Activated CD4-positive, alpha-beta T cell treated with anti-CD3 and anti-CD28 coated beads, Interleukin-2, Interleukin-4, amounts not matched to agents 100 ng/mL and 50 ng/mL, durations not matched to agents 16 hours and 8 hours (primary cell): ENCODE measurements at regions not wholly inside any gene's neighbourhood (a gene's known extent, or its start where the extent isn't known, plus 50 kb on each side); places are given as distances from the start of the nearest gene placed in this dataset.
"Not testable (repeated sequence)": the region's sequence is repeated elsewhere in the genome, so short reads cannot be mapped to it uniquely, and the experiment has no call there.

ENCODE experiments used
- DNase-seq: peaks from one replicate; pipeline ENCODE4 v3.0.0-alpha.2; 2020; ENCODE audit warnings: low spot score

DNA sequence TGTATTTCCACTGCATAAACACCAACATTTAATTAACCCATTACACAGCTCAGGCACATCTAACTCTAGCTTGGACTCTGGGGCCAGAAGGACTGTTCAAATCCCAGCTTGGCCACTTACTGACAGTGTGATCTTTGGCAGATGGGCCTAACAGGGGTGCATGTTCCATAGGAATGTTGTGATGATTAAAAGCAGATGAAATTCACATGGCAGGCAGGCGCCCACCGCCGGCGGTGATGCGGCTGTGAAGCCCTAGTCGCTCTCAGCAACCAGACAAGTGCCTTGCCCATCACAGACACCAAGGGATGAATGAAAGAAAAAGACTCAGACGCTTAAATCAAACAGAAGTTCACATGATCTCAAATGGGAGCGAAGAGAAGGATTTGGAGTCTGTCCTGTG, 84.6 kb upstream of the WSB1 start:
- no peak for DNase-seq

DNA sequence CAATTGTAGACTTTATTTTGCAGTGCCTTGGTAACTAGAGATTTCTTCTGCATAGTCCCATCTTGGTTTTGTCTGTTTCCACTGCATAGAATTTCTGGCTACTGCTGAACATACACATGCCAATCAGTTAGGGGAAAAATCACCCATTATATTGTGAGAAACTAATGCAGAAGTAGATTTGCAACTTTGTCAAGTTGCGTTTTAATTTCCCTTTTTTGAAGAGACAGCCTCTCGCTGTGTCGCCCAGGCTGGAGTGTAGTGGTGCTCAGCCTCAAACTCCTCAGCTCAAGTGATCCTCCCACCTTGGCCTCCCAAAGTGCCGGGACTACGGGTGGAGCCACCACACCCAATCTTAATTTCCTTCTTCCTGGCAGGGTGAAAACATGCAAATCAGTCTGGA, 83.1 kb upstream of the WSB1 start:
- not testable (repeated sequence) for DNase-seq

DNA sequence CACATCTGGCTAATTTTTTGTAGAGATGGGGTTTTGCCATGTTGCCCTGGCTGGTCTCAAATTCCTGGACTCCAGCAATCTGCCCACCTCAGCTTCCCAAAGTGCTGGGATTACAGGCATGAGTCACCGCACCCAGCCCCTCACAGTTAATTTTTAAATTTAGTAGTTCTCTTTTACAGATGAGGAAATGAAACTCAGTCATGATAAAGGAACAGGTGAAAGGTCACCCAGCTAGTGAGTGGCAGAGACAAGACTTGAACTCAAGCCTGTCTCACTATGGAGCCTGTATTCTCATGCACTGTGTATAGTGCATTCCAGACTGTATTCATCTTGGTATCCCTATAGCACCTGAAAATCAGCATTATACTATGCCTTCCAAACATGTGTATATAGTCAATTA, 77.1 kb upstream of the WSB1 start:
- no peak for DNase-seq

DNA sequence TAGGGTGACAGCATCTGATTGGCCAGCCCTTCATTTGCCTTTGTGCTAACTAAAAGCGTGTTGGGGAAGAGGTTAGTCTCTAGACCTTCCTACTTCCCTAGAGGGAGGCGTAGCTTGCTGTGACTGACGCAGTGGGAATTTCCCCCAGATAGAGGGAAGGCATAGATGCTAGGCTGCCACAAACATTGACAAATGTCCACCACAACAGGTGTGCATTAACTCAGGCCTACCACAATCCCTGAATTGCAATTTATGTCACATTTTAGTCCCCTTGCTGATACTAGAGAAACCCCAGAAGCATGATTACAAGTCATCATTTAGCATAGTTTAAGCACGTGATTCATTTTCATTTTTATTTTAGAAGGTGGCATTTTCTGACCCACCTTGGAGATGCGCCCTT, 76.3 kb upstream of the WSB1 start:
- DNase-seq, result no peak

DNA sequence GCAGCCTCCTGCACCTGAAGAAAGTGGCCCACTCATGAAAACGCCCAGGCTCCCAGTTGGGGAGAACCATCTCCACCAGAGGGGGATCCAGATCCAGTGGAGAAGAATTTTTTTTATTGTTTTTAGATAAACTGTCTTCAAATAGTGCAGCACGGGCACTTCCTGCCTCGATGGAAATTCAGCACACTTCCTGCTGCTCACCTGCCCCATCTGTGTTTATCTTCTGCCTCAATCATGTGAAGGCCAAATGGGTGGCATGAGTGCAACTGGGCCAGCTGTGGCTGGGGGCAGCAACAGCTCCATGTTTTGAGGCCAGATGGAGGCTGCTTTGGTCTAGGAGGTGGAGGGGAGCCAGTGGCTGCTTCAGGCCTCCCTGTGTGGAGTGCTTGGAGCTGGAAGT, 75.9 kb upstream of the WSB1 start:
- no peak for DNase-seq

DNA sequence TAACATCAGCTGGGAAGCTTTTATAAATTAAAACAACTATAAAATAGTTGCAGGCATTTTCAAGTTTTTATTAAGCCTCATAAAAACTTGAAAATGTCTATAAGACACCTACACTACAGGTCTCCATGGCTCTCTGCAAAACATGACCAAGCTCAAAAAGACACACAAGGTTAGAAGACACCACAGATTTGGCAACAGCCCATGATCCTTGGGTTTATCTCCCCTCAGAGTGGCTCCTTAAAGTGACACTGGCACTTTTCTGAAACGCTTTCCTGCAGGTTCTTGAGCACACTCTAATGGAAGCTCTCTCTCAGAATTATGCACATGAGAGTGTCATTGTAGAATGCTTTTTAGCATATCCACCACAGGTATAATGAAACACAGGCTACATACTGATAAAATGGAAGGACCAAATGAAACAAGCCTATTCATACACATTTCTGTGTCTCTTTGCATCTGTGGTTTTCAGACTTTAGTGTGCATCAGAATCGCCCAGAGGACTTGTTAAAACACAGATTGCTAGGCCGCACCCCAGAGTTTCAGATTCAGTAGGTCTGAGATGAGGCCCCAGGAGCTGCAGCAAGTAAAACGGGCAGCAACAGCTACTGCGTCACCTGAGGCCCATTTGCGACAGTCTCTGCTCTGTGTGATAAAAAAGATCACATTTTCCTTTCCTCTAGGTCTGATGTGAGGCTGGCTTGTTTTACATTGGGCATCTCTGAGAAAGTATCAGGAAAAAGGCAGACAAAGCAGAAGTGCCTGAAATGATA, 75.0 kb upstream of the WSB1 start:
- peak; percentile 90 for DNase-seq

DNA sequence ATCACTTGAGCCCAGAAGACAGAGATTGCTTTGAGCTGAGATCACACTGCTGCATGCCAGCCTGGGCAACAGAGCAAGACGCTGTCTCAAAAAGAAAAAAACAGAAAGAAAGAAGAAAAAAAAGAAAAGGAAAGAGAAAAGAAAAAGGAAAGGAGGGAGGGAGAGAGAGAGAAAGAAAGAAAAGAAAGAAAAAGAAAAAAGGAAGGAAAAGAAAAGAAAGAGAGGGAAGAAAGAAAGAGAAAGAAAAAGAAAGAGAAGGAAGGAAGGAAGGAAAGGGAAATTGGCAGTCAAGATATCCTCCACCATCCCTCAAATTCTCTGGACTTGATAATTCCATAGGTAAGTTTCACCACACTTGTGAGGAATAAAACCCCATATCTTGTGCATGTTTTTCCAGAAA, 71.4 kb upstream of the WSB1 start:
- no peak for DNase-seq

DNA sequence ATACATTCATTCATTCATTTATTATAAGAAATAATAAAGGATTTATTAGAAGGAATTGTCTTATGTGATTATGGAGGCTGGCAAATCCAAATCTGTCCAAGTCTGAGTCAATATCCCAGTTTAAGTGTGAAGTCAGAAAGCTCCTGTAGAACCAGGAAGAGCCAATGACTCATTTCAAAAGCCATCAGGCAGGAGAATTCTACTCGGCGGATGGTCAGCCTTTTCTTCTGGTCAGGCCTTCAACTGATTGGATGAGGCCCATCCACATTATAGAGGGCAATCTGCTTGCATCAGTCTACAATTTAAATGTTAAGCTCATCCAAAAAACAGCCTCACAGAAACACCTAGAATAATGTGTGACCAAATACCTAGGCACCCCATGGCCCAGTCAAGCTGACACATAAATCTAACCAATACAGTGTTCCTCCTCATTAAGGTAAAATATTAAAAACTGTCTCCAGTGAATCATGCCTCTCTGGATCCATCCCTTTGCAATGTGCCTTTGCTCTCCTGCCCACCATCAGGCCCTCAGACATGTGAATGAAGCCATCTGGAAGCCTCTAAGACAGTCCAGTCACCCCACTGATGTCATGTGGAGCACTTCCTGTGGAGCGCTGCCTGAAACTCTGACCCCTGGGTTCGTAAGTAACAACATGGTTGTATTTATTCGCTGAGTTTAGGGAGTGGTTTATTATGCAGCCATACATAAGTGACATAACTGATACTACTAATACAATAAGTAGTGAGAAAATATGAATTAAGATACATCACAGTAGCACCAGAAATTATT, 69.2 kb upstream of the WSB1 start:
- DNase-seq, result no peak

DNA sequence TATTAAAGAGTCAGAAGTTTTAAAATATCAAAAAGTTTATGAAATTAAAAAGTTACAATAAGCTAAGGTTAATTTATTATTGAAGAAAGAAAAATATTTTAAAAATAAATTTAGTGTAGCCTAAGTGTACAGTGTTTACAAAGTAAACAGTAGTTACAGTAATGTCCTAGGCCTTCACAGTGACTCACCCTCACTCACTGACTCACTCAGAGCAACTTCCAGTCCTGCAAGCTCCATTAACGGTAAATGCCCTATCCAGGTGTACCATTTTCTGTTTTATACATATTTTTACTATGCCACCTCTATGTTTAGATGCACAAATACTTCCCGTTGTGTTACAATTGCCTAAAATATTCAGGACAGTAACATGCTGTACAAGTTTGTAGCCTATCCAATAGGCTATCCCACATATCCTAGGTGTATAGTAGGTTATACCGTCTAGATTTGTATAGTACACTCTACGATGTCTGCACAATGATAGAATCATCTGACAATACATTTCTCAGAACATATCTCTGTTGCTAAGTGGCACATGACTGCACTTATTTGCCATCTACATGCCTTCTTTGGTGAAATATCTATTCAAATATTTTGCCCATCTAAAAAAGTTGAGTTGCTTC, 67.2 kb upstream of the WSB1 start:
- no peak for DNase-seq

DNA sequence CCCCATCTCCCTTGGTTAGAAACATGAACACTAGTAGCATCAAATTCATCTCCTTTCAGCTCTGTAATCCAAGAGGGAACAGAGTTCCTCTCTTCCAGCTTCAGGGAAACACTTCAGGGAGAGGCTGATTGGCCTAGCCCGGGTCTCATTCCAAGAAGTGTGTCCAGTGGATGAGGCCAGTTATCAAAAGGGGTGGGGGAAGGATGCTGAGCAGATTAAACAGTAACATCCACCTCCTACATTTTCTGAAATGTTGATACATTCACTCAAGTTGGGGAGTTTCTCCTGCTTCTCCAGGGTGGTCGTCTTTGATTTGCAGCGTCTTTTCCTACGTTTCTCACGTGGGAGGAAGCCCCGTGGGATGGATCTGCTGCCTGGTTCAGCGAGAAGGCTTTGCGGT, 62.9 kb upstream of the WSB1 start:
- DNase-seq, result no peak

DNA sequence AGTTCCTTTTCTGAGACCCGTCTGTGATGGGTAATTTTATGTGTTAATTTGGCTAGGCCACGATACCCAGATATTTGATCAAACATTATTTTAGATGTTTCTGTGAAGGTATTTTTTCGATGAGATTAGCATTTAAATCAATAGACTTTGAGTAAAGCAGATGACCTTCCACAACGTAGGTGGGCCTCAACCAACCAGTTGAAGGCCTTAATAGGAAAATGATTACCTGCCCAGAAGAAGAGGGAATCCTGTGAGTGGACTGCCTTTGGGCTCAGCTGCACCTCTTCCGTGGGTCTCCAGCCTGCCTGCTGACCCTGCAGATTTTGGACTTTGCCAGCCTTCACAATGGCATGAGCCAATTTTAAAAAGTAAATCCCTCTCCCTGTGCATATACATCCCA, 61.6 kb upstream of the WSB1 start:
- DNase-seq, result no peak

DNA sequence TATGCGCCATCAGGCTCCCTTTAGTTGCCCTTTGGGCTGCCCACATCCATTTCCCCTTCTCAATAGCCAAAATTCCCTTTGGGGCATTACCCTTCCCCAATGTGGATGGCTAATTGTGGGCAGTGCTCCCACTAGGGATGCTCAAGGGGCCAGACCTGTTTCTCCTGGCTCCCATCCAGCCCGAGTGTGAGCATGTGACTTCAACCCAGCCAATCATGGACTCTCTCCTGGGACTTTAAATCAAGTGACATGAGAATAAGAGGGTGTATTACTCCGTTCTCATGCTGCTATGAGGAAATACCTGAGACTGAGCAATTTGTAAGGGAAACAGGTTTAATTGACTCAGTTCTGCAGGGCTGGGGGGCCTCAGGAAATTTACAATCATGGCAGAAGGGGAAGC, 60.9 kb upstream of the WSB1 start:
- DNase-seq, result no peak

DNA sequence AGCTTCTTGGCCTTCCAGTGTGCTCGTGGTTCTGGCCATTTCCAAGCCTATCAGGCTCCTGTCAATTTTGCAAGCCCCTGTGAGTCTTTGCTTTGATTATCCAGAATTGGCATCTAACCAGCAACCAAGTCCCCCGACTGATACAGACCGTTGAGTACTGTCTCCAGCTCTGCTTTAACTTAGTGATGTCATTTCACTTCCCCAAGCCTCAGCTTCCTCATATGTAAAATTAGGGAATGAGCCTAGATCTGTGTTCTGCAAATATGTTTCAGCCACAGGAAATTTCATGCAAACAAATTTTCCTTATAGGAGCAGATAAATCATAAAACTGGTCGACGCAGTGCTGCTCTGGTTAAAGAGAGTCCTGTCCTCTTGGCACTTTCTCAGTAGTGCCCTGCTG, 60.1 kb upstream of the WSB1 start:
- DNase-seq, result no peak

DNA sequence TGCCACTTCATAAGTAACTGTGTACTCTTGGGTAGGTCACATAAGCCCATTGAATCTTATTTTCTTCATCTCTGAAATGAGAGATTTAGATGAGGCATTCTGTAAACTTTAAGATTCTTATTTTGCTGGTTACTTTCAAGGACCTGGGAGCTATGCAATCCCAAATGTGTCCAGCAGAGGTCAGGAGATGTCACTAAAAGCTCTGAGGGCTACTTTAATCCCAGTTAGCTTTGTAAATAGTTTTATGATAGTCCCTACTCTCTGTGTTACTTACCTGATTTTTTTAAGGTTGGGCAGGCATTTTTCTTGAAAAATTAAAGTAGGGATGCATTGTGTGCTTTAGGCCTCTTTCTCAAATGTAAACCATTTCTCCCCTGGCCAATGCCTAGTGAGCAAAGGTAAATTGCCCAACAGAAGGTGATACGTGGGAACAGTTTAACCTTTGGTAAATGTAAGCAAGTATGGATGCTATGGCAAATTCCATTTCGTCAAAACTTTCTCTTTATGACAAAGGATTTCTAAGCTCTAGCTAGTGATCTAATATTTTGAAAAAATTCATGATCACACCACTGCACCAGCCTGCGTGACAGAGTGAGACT, 57.1 kb upstream of the WSB1 start:
- peak; percentile 78 for DNase-seq

DNA sequence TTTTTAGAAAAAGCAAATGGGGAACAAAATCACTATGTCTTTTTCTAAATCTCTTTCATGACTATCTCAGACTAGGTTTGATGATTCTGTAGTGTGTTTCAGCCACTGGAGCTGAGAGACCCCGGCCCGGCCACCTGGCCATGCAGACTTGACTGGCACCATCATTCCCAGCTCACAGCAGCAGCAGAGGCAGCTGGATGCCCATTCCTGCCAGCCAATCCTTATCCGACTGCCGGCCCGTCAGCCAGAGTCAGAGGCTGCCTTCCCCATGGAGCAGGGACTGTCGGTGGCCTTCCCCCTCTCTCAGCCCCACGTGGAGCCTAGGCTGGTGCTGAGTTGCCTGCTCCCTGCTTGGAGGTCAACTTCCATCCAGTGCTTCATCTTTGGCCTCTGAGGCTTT, 56.0 kb upstream of the WSB1 start:
- no peak for DNase-seq

DNA sequence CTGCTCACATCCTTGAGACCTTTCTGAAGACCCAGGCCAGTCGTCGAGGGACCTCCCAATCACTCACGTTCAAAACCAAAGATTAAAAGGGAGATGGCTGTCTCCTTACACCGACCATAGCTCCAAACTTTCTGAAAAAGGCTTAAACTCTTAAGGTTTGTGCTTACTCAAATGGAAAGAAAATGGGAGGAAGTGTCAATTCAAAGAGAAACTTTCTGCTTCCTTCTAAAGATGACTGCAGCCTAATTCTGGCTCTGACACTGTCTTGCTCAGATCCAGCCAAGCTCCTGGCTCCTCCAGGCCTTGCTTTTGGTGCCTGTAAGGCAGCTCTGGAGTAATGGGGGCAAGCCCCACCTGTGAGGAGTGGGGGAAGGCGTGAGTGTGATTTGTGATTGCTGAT, 54.9 kb upstream of the WSB1 start:
- DNase-seq, result peak; percentile 85

DNA sequence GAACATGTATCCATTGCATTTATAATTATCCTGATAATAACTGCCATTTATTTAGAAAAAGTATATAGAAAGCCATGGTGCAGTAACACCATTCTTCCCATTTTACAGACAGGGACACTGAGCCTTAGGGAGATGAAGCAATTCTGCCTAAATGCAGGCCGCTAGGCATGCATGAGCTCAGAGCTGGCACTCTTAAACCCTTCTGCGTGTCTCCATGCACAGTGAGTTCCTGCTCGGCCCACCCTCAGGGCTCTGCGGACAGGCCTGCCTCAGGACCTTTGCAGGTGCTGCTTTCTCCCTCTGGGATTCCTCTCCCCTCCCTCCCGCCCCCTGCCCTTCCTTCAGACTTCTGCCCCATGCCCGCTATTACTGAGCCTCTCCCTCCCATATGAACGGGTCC, 54.3 kb upstream of the WSB1 start:
- DNase-seq, result no peak

DNA sequence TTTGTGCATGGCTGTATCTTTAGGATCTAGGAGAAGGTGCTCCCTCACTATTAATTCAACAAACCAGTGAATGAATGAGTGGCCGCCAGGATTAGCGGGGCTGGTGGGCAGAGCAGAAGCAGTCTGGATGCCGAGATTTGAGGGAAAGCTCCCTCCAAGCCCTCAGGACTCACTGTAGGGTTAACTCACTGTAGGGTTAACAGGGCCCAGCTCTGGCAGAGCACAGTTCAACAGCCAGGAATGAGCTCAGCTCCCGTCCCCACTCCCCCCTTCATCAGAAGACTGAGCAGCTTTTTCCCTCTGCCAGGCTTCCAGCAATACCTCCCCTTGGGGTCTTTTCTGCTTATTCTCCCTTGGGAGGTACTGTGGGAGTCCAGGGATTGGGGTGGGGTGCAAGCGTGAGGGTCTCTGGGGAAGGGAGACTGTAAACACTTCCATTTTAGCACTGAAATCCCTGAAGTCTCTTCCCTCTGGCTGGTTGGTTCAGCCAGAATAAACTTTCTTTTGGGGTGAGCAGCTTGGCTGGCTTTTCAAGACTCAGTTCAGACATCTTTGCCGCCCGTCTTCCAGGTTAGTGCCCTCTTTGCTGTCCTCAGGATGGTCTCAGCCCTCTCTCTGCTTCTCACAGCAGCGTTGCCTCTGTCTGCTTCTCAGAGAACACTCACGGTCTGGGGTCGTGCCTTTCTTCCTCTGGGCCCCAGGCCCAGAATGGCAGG, 53.7 kb upstream of the WSB1 start:
- no peak for DNase-seq

DNA sequence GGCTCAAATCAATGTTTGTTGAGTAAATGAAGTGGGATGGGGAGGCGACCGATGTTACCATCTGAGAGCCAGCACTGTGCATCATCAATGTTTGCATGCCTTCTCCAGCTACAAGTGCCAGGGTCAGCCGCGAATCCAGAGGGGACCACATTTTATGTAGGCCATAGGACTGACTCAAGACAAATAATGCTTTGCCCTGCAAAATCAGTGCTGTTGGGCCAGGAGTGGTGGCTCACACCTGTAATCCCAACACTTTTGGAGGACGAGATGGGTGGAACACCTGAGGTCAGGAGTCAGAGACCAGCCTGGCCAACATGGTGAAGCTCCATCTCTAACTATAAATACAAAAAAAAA, 53.1 kb upstream of the WSB1 start:
- no peak for DNase-seq

DNA sequence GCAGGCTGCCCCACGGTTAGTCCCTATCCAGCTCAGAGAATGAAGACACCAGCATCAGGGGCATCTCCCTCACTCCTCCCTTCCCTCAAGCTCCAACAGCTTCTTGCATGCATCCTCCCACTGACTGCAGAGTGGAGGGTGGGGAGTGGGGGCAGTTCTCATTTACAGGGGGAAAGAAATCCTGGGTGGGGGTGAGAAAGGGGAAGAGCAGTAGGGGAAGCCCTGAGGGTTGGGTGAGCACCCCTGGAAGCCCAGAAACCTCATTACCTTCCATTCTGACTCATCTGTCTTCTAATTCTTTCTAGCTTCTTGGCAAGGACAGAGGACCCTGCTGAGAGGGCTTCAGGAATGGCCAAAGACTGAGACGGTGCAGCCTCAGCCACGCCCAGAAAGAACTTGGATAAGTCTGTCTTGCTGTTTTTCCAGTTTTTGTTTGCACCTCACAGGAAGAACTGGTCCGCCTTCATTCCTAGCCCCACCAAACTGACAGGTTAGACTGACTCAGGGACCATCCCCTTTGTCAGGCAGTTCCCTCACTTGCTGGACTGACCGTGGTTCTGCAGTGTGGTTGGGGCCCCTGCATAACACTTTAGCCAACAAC, 52.5 kb upstream of the WSB1 start:
- DNase-seq, result peak; percentile 50

DNA sequence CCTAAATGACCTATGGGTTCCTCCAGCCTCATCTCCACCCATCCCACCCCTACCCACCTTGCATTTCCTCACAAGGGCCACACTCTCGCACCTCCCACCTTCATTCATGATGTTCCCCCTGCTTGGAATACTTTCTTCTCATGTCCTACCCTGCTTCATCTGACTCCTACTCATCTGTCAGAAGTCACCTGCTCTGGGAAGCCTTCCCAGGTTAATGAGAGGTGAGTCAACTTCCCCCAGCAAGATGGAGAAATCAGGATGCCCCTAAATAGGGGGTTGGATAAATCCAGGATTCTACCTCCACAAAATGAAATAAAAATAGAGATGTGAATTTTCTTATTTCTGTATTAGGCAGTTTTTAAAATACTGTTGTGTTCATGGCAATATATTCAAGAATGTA, 51.0 kb upstream of the WSB1 start:
- no peak for DNase-seq

DNA sequence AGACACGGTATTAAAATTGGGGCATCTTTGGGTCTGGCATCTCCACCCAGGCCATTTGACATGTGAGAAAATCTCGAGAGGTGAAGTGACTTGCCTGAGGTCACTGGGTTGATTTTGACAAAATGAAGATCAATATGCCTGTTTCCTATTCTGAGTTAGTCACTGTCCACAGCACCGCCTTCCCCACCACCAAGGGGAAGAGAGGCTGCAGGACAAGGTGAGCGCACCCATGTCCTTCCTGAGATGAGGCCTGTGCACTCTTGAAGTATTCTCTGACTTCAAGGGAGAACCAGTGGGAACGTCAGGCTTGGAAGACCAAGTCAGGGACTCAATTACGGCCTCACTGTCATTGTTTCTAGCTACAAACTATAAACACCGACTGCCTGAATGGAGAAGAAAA, 49.9 kb upstream of the WSB1 start:
- no peak for DNase-seq
